Mesendoderm (in vitro differentiated cells): ENCODE measurements at regions not wholly inside any gene's neighbourhood (a gene's known extent, or its start where the extent isn't known, plus 50 kb on each side); places are given as distances from the start of the nearest gene placed in this dataset. TPM values are rescaled to one million over a fixed set of nuclear protein-coding genes. Genes with fewer than 3 reads are reported as not detected.

ENCODE experiments used
- DNase-seq: peaks from one replicate; pipeline ENCODE4 v3.0.0; 2013
- H2AK5ac ChIP-seq: 2 replicates; pipeline ENCODE4 v1.6.1; 2013; ENCODE audit warnings: low read length, inconsistent platforms
- H2BK120ac ChIP-seq: 2 replicates; pipeline ENCODE4 v1.6.1; 2013; ENCODE audit warnings: low read depth, mild to moderate bottlenecking, low read length, moderate library complexity, mixed read lengths
- H2BK15ac ChIP-seq: replicated peaks from 2 replicates; pipeline ENCODE4 v1.6.1; 2013; ENCODE audit warnings: low read depth, mild to moderate bottlenecking, moderate library complexity
- H2BK5ac ChIP-seq: 2 replicates; pipeline ENCODE4 v1.6.1; 2013; ENCODE audit warnings: low read length, inconsistent platforms
- H3K18ac ChIP-seq: 2 replicates; pipeline ENCODE4 v1.6.1; 2013; ENCODE audit warnings: mild to moderate bottlenecking, low read length, mixed read lengths
- H3K23ac ChIP-seq: one replicate; pipeline ENCODE4 v1.6.1; 2013; ENCODE audit warnings: low read length
- H3K27ac ChIP-seq: 2 replicates; pipeline ENCODE4 v1.5.1; 2013; ENCODE audit warnings: low read depth, mild to moderate bottlenecking, inconsistent platforms, low read length, moderate library complexity
- H3K27me3 ChIP-seq: 2 replicates; pipeline ENCODE4 v1.6.1; 2013; ENCODE audit warnings: low read length, control low read depth, mild to moderate bottlenecking, inconsistent platforms; ENCODE audit not compliant: insufficient read depth, poor library complexity
- H3K36me3 ChIP-seq: 2 replicates; pipeline ENCODE4 v1.6.1; 2013; ENCODE audit warnings: low read length, inconsistent platforms; ENCODE audit not compliant: control insufficient read depth, insufficient read depth
- H3K4ac ChIP-seq: one replicate; pipeline ENCODE4 v1.6.1; 2013; ENCODE audit warnings: low read depth, mild to moderate bottlenecking, low read length, moderate library complexity
- H3K4me1 ChIP-seq: 2 replicates; pipeline ENCODE4 v1.6.1; 2013; ENCODE audit warnings: low read depth, low read length, inconsistent platforms; ENCODE audit not compliant: control insufficient read depth
- H3K4me2 ChIP-seq: 2 replicates; pipeline ENCODE4 v1.6.1; 2013; ENCODE audit warnings: low read length
- H3K4me3 ChIP-seq: 2 replicates; pipeline ENCODE4 v1.5.1; 2013; ENCODE audit warnings: mild to moderate bottlenecking, low read length
- H3K56ac ChIP-seq: one replicate; pipeline ENCODE4 v1.6.1; 2013; ENCODE audit warnings: low read length
- H3K79me1 ChIP-seq: 2 replicates; pipeline ENCODE4 v1.6.1; 2013; ENCODE audit warnings: low read length, inconsistent platforms
- H3K79me2 ChIP-seq: 2 replicates; pipeline ENCODE4 v1.6.1; 2013; ENCODE audit warnings: mild to moderate bottlenecking, low read length; ENCODE audit not compliant: control insufficient read depth, insufficient read depth
- H3K9ac ChIP-seq: 2 replicates; pipeline ENCODE4 v1.6.1; 2013; ENCODE audit warnings: low read length, inconsistent platforms
- H4K5ac ChIP-seq: one replicate; pipeline ENCODE4 v1.6.1; 2013; ENCODE audit warnings: low read length
- H4K8ac ChIP-seq: one replicate; pipeline ENCODE4 v1.6.1; 2013; ENCODE audit warnings: low read depth, mild to moderate bottlenecking, control low read depth, low read length, moderate library complexity
- WGBS: extraction: QIAGEN DNeasy Blood & Tissue Kit; methylation state at CpG from one replicate; pipeline ENCODE4 v1.1.7; 2013; ENCODE audit warnings: low lambda C conversion rate, missing lambda C conversion rate; ENCODE audit not compliant: insufficient coverage; ENCODE audit errors: extremely low coverage; 5-methylcytosine and 5-hydroxymethylcytosine counted together
- small RNA-seq: library from polyadenylated mRNA; stranded (forward); fragments of <200 nt; extraction: miRNeasy Mini kit (QIAGEN cat#:217004); gene quantifications from one replicate; pipeline ENCODE3, GENCODE V24; 2013; ENCODE audit not compliant: insufficient read depth

- DNase-seq = no peak
- Histone ChIP-seq H3K27me3 (no peaks in the 10 kb centered on the region), H2BK120ac (no peak overlapping the region), H2AK5ac (no peak overlapping the region), H3K36me3 (no peaks in the 10 kb centered on the region), H3K56ac (no peak overlapping the region), H2BK15ac (no peak overlapping the region), H3K23ac (no peak overlapping the region), H3K27ac (no peak overlapping the region), H4K8ac (no peak overlapping the region), H3K79me2 (no peaks in the 10 kb centered on the region), H2BK5ac (no peak overlapping the region), H3K79me1 (no peaks in the 10 kb centered on the region), H3K9ac (no peak overlapping the region), H3K4ac (no peak overlapping the region), H3K4me3 (no peak overlapping the region), H4K5ac (no peak overlapping the region), H3K4me1 (no peaks in the 10 kb centered on the region), H3K4me2 (no peak overlapping the region), H3K18ac (no peak overlapping the region)
- WGBS = no CpG with 5 or more reads among the region's 10 CpGs
These were observed 93.6 kb downstream of the USP22 start for GRCh38 chr17:20948984-20949777.

Small RNAs in the stretch of these regions (small RNA-seq; reads per million reads assigned to genes)
- gene AC087499.6 (not detected), gene RNU6-1178P (not detected)
